ENCODE measurements at regions not wholly inside any gene's neighbourhood (a gene's known extent, or its start where the extent isn't known, plus 50 kb on each side); places are given as distances from the start of the nearest gene placed in this dataset.
A peak's percentile ranks its signal among the peaks of the same experiment; 100 is the strongest.
"Not testable (repeated sequence)": the region's sequence is repeated elsewhere in the genome, so short reads cannot be mapped to it uniquely, and the experiment has no call there.

DNA sequence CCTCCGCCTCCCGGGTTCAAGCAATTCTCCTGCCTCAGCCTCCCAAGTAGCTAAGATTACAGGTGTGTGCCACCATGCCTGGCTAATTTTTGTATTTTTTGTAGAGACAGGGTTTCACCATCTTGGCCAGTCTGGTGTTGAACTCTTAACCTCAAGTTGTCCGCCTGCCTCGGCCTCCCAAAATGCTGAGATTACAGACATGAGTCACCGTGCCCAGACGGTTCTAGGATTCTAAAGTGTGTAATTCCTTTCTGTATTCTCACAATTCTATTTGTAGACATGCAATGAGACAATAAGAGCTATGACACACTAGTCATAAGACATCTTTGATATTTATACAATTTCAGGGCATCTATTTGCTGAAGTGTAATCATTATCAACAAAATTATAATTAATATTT is 585.0 kb upstream of the FLRT2 start:
- DNase-seq (ENCODE audit: low read depth in 2 of 2) = not testable (repeated sequence)

DNA sequence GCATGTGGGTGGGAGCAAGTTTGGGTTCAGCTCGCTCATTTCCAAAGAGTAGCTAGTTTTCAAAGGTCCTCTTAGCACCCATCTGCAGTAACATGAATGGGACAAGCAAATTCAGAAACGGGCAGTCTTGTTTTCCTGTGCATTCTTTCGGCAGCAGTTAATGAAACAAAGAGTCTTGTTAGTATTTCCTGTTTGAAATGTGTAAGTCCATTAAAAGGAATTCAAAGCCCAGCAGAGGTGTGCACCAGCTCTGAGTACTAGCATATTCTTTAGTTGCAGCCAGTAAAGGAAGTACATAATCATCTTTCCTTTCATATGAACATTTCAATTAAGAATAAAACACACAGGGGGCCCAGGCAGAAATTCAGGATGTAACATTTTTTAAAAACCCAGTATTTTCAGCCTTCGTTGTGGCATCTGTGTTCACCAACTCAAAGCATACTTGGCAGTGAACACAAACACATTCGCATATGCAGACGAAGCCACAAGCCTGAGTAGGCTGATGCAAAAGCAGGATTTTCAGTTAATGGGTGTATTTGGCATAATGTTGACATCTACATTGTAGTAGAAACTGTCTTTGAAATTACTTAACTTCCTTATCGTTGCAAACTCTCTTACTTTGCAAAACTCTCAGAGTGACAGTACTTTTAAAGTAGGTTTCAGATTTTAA is 570.0 kb upstream of the FLRT2 start:
- no peak for DNase-seq (ENCODE audit: low read depth in 2 of 2)

DNA sequence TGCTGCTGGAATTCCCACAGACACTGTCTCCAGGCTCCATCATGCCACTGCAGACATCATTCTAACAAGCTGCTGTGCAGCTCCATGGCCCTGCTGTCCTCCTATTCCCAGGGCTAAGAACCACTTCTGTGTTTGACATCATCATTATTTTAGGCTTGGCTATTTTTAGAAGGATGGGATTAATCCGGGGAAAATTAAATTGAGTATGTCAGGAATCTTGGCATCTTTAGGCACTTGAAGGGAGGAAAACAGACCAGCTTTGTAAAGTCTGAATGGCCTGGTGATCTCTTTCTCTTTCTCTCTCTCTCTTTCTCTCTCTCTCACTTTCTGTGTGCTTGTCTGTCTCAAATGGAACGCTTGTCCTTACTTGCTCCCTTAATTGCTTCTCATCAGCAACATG is 568.3 kb upstream of the FLRT2 start:
- no peak for DNase-seq (ENCODE audit: low read depth in 2 of 2)

DNA sequence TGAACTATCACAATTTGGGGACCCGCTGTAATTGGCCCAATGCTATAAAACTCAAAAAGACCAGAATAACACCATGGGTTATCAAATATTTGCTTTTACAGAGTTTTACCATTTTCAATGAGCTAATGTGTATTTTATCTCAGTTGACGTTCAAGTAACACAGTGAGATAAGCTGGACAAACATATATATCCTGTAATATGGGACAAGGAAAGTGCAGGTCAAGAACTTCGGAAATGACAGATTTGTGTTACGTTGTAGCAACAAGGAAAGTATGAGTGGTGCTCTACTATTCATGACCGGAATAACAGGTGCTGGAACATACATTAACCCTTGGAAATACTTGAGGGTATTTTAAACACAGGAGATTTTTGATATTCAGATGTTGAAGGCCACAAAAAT is 566.4 kb upstream of the FLRT2 start:
- no peak for DNase-seq (ENCODE audit: low read depth in 2 of 2)

DNA sequence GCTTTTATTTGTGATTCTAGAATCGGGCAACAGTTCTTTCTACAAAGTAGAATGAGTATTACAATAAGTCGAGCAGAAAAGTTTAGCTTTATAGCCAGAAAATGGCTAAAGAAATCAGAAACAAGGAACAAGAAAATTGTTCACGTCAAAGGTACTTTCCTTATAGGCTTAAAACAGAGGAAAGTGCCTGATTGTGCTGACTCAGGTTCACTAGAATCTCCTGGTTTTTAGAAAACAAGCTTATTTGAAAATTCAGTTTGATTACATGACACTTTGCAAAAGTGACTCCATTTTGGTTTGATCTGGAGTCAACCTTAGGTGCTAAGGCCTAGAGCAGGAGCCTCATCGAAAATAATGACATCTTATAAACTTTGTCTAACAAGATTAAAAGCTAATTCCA is 564.7 kb upstream of the FLRT2 start:
- DNase-seq (ENCODE audit: low read depth in 2 of 2) = no peak

DNA sequence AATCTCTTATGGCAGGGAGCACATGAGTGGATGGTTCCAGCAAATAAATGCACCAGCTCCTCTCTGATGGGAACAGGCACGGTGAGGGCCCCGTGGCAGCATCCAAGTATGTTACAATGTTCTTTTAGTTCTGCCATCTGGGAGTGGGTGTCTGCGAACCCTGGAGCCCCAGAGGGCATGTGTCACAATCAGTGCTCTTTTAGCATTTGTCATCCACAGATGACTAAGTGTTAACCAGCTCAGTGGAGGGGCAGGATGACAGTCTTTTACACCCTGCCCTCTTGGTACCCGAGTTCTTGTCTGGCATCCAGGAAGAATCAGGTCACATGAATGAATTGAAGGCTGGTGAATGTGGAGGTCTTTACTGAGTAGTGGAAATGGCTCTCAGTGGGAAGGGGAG is 560.4 kb upstream of the FLRT2 start:
- DNase-seq (ENCODE audit: low read depth in 2 of 2) = no peak

DNA sequence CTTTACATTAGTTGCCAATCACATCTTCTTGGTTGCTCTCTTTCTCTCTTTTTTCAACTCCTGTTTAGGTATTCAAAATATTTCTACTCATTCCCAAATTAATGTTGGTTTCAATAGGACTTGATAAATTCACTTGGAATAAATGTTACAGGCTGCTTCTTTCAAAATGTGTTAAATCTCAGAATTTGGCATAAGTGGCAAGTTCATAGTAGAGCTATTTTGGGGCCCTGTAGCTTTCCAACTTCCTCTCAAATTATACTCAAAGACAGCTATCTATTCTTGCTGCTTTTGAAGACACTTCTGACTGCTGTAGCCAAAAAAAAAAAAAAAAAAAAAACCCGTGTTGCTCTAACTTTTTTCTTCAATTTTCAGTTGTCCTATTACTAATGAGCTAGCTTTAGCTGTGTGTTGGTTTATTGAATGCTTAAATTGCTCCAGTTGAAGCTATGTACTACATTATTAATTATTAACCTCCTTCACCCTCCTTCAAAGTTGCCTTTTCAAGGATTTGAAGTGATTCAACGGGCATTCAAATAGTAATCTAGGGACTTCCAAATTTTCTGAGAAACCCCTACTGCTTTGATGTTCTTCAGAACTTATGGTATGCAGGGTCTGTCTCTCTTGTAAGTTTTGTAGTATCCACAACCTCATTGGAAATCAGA is 554.6 kb upstream of the FLRT2 start:
- no peak for DNase-seq (ENCODE audit: low read depth in 2 of 2)

DNA sequence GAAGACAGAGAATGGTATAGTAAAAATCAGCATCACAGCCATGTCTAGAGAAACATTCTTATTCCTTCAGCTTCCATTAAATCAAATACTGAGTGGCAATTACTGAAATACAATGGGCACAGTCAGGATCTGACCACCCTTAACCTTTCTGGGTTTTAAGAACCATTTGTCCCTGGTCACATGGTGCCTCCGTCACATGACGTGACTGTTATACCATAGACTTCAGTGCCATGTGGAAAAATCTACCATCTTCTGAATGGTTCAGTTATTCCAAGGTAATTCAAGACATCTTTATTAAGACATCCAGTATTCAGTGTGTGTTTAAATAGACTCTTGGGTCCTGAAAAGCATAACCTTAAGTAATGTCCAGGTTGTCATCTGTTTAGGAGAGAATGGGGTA is 553.1 kb upstream of the FLRT2 start:
- no peak for DNase-seq (ENCODE audit: low read depth in 2 of 2)

DNA sequence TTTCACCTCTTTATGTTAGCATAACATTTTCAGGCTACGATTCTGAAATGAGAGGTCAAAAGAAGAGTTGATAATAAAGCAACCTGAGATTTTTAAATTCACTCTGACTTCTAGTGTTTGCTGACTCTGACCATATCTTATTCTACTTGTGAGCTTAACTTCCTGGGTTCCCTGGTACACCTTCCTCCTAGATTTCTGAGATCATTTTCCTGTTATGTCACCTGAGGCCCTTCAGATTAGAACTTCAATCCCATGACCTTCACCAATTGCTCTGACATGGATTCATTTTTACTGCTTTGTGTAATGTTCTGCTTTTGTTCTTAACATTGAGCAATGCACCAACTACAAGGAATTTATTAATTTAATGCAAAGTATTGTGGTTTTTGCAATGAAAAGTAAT is 542.9 kb upstream of the FLRT2 start:
- DNase-seq (ENCODE audit: low read depth in 2 of 2) = no peak

DNA sequence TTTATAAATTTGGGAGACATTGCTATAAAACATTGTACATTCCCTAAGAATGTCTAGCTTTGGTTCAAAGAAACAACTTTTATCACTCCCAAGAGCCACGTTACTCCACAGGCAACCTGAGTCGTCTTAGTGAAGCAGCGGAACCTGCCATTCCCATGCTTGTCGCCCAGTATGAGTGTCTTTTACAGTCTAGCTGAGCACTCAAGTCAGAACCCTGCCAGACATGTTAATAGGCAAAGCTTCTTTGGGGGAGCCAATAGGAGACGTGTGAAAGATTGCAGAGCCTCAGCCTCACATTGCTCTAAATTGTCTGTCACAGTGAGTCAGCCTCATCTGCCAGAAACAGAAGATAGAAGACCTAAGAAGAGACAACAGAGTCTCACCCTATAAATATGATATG is 541.6 kb upstream of the FLRT2 start:
- no peak for DNase-seq (ENCODE audit: low read depth in 2 of 2)

DNA sequence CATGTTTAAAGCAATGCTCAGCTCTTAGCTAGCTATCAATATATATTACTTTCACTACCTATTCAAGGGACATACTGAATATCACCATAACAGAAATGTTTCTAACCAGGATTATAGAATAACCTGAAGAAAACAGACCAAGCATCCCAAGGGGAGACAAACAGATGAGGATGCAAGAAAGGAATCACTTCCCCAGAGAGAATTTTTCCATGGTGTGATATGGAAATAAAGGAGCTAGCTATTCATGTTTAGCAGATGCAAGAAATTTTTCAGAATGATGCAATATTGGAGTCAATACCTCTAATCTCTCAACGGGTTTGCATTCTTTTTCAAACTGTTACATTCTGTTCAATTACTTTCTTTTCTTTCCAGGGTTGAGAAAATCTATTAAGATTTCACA is 538.9 kb upstream of the FLRT2 start:
- DNase-seq (ENCODE audit: low read depth in 2 of 2) = no peak

DNA sequence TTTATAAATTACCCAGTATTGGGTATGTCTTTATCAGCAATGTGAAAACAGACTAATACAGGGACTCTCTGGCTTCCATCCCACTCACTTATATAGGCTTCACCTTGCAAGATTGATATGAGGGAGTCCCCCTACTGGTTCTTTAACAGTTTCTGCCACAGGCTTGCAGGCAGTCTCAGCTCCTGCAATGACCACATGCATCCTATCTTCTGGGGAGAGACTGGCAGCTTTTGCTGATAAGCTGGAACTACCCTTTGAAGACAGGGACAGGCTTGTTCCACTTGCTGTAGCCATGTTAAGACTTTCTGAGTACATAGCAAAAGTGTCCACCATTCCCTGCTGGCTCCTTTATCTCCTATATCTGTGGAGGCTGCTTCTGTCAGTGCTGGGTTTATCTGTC is 531.7 kb upstream of the FLRT2 start:
- no peak for DNase-seq (ENCODE audit: low read depth in 2 of 2)

DNA sequence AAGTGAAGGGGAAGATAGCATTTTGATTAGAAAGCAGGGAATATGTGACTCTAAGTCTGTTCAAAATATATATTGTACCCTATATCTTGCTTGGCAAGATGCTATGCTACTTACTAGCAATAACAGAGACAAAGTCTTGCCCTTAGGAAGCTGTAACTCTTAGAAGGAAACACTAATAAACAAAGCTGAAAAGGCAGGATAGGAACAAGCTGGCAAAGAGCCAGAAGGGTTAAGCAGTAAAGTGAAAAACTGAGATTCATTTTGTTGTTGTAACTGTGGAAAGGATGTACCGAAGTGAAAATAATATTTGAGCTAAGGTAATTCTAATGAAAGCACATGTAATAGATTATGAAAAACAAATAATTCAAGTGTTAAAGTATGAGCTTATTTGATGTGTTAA is 527.1 kb upstream of the FLRT2 start:
- DNase-seq (ENCODE audit: low read depth in 2 of 2) = no peak

DNA sequence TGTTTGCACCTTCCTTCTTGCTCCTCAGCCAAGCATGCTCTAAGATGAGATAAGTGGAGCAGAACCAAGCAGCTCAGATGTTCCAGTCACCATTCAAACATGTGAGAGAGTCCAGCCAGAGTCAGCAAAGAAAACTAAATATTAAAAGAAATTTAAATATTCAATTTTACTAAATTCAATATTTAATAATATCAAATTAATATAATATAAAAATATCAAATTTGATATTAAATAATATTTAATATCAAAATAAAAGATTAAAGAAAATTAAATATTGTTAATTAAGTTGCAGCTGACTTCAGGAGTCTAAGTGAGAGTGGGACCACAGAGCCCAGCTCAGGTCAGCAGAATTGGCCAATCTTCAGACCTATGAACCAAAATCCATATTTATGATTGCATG is 526.1 kb upstream of the FLRT2 start:
- no peak for DNase-seq (ENCODE audit: low read depth in 2 of 2)

DNA sequence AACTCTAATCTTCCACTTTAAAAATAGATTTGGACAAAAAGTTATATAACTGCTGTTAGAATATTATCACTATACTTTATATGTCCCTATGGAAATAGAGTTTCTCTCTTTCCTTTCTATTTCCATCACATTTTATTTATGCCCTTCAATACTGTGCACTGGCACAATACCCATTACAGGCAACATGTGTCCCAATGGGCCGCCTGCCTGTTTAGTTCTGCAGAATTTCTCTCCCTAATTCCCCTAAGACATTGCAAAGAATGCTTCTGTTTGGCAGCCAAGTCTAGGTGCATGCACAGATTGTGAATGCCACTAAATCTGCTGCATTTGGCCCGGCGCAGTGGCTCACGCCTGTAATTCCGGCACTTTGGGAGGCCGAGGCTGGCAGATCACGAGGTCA is 520.4 kb upstream of the FLRT2 start:
- DNase-seq (ENCODE audit: low read depth in 2 of 2) = no peak

DNA sequence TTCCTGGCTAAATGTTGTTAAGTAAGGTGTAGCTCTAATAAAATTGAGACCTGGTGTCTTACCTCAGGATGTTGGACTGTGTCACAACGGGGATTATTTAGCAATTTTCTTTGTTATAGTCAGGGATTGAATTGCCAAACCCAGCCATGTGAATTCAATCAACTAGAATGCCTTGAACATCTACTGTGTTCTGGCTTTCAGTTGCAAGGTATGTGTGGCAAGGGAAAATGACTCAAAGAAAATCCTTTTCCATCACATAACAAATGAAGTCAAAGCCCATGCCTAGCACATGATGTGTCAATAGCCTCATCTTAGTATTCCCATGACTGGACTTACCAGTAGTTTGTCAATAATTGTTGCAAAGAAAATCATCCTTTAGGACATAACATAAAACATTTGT is 519.8 kb upstream of the FLRT2 start:
- no peak for DNase-seq (ENCODE audit: low read depth in 2 of 2)

DNA sequence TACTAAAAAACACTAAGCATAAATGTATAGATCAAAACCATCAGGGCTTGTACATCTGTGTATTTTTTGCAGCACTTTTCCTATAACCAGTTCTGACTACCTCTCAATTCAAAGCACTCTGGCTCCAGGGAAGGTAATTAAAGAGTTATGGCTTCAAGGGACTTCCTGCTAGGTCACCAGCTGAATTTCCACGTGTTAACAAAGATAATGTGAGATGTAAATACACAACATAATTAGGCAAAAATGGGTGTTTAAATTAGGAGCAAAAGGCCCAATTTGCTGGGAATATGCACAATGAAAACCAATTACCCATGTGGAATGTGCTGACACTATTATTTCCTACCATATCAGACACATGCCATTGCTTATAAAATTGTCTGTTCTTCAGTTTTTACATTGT is 513.4 kb upstream of the FLRT2 start:
- no peak for DNase-seq (ENCODE audit: low read depth in 2 of 2)

DNA sequence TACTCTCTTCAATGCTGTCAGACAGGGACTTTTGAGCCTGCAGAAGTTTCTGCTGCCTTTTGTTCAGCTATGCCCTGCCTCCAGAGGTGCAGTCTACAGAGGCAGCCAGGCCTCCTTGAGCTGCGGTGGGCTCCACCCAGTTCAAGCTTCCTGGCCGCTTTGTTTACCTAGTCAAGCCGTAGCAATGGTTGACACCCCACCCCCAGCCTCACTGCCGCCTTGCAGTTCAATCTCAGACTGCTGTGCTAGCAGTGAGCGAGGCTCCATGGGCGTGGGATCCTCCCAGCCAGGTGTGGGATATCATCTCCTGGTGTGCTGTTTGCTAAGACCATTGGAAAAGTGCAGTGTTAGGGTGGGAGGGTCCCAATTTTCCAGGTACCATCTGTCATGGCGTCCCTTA is 506.1 kb upstream of the FLRT2 start:
- DNase-seq (ENCODE audit: low read depth in 2 of 2) = not testable (repeated sequence)

DNA sequence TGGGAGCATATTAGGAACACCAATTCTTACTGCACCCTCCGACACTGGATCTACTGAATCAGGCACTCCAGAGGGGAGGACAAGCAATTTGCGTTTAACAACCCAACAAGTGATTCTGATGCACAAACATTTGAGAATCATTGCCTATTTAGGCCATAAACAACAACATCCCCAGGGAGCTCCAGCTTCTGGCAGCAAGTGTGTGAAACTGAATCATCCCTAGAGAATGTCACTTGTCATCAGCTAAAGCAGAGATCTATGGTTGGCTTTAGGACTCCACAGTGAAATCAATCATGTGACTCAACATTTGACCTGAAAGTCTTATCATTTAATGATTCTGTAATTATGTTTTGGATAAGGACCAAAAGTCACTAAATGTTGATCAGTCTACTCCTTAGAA is 505.0 kb upstream of the FLRT2 start:
- DNase-seq (ENCODE audit: low read depth in 2 of 2) = peak; percentile 17 to 29

DNA sequence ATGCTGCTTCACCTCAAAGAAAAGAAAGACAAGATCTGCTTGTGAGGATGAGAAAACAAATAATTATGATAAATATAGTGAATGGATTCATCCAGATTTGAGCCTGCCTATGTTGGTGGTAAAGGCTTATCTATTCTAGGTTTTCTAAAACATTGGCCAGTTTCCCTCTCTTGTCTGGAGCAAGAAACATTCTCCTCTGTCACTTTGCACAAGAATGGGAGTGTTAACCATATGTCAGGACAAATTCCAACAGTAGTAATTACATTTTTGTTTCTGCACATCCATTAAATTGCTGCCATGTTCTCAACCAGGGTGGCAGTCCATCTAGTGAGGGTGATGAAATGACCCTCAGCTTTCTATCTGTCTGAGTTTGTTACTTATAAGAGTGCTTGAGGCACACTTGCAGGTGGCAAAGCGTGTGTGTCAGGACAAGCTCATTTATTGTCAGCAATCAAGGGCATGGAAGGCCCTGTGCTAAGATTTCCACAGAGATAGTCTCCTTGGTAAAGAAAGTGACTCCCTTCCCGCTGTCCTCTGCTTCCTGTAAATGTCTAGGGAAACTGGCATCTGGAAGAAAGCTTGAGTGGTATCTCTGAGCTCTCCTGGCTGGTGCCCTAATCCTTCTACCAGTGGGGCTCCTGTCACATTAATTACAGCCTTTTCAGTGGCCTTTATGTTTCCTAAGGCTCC is 502.1 kb upstream of the FLRT2 start:
- no peak for DNase-seq (ENCODE audit: low read depth in 2 of 2)

DNA sequence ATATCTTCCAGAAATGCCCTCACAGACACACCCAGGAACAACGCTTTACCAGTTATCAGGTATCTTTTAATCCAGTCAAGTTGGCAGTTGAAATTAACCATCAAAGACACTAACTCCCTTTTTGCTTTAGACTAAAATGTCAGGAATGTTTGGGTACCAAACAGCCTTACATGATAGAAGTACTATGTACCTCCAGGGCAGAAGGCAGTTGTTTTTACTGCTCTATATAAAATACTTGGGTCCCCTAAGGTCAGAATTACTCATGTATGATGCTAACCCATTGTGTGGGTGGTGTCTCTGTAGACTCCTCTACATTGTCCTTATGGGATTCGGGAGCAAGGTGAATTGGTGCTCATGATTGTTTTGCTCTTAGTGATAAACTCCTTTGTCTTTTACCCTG is 492.5 kb upstream of the FLRT2 start:
- no peak for DNase-seq (ENCODE audit: low read depth in 2 of 2)

DNA sequence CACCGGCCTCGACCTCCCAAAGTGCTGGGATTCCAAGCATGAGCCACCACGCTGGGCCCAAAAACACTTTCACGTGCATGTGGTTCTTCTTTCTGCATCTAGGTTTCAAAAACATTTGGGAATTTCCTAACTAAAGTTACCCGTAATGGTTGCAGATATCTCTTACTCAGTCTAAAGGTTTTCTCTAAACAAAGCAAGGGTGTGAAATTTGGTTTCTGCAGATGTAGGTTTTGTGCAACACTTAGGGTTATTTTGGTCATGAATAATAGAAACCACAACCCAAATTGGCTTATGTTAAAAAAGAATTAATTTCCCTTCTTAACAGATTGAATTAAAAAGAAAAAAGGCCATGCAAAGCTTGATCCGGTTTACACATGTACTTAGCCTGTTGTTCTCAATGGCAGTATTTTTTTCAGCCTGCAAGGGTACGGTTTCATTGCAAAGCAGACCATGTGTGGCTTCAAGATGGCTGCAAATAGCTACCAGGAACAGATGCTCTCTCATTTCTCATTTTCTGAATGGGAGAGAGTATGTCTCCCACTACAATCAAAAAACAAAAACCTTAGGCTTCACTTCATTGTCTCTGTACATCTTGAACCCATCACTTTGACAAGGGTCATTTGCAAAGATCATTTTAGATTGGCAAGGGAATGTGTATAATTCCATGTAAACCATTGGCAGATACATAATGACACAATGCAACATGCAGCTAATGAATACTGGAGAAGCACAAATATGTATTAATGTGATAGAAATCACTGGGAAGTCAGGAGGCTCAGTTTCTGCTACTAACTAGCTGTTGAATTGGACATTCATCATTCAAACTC is 491.2 kb upstream of the FLRT2 start:
- DNase-seq (ENCODE audit: low read depth in 2 of 2) = no peak

DNA sequence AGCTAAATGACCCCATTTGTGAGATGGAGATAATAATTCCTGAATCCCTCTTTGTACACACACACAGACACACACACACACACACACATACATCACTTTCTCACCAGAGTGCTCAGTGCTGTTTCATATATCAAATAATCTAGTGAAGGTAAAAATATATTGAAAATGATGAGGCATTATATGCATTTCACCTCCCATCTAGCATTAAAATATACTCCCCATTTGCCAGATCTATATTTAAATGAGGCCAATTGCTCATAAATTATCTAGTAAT is 490.7 kb upstream of the FLRT2 start:
- no peak for DNase-seq (ENCODE audit: low read depth in 2 of 2)

Measured in fibroblast of skin of left biceps (primary cell).